GM21619 (cell line): ENCODE measurements at regions not wholly inside any gene's neighbourhood (a gene's known extent, or its start where the extent isn't known, plus 50 kb on each side); places are given as distances from the start of the nearest gene placed in this dataset.

Experiments used
- ATAC-seq: cut with Tn5 transposase; IDR thresholded peaks from one replicate; pipeline ENCODE4 v1.9.1; 2021; ENCODE audit not compliant: unreplicated experiment

GRCh38 chr3:102141928-102142239, 292.6 kb downstream of the NFKBIZ start:
- ATAC-seq = no peak

GRCh38 chr3:102142379-102143060, 292.3 kb upstream of the ZPLD1 start:
- ATAC-seq = no peak

DNA sequence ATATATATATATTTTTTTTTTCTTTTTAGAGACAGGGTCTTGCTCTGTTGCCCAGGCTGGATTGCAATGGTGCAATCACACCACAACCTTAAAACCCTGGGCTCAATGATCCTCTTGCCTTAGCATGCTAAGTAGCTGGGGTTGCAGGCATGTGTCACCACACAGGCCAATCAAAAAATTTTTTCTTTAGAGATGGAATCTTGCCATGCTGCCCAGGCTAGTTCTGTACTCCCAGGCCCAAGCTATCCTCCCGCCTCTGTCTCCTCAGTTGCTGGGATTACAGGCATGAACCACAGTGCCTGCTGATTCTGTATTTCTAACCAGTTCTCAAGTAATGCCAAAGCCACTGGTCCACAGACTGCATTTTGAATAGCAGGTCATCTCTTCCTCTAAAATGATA, 291.3 kb upstream of the ZPLD1 start:
- ATAC-seq = no peak

DNA sequence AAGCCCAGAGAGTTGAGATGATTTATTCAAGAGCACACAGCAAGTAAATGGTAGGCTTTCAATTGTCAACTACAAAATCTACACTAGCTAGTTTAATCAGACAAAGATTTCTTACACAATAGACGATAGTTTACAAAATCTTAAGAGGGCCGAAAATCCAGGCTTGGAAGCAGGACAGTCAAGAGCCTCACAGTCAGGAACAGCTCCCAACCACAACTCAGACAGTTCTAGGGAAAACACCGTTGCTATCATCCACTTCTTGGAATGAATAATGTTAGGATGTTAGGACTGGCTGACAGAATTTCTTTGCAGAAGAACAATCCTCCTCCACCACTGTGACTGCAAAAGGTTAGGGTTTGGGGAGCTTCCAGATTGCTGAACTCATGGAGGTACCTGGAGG, 290.8 kb upstream of the ZPLD1 start:
- ATAC-seq = no peak

DNA sequence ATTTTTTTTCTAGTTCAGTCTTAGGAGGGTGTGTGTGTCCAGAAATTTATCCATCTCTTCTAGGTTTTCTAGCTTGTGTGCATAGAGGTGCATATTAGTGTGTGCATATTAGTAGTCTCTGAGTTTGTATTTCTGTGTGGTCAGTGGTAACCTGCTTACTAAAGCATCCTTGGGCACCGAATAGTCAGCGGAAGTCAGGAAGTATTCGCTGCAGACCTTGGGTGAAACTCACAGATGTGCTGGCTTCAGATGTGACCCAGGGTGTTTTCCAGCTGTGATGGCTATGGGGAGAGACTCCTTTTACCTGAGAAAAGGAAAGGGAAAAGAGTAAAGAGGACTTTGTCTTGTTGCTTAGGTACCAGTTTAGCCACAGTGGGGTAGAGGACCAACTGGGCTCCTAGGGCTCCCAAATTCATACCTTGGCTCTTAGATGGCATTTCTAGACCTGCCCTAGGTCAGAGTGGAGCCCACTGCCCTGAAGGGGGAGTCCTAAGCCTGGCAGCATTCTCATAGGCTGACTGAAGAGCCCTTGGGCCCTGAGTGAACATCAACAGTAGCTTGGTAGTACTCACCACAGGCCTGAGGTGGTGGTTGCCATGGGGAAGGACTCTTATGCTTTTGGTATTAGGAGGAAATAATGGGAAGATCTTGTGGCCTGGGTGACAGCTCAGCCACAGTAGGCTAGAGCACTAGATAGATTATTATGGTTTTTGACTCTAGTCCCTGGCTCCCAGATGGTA, 286.0 kb upstream of the ZPLD1 start:
- no peak for ATAC-seq

DNA sequence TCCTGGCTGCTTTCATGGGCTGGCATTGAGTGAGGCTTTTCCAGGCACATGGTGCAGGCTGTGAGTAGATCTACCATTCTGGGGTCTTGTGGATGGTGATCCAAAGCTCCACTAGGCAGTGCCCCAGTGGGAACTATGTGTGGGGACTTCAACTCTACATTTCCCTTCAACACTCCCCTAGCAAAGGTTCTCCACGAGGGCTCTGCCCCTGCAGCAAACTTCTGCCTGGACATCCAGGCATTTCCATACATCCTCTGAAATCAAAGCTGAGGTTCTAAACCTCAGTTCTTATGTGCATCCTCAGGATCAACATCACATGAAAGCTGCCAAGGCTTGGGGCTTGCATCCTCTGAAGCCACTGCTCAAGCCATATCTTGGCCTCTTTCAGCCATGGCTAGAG, 282.9 kb upstream of the ZPLD1 start:
- no peak for ATAC-seq

GRCh38 chr3:102156426-102156825, 278.4 kb upstream of the ZPLD1 start:
- no peak for ATAC-seq

DNA sequence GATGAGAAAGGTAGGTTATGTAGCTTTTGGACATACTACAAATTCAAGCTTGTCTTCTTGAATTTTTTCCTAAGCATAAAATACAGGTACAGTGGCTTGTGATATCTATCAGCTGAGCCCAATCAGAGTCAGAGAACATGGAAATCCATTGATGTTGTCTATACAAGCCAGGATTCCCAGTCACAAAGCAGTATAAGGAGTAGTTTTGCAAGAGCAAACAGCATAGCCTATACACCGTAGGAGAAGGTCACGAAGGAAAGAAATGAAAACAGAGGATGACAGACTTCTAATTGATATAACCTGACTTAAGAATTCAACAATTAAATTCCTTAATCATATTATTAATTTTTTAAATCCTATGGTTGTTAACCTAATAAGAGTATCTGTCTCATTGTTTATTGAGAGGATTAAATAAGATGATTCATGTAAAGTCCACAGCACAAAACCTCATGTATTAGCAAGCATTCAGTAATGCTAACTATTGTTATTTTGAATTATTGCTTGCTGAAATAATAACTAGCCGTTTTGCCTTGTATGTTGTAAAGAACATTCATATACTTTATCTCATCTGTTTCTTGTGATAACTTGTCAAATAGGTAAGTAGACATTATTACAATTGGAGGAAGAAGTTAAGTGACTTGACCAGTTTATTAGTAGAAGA, 276.6 kb upstream of the ZPLD1 start:
- no peak for ATAC-seq

DNA sequence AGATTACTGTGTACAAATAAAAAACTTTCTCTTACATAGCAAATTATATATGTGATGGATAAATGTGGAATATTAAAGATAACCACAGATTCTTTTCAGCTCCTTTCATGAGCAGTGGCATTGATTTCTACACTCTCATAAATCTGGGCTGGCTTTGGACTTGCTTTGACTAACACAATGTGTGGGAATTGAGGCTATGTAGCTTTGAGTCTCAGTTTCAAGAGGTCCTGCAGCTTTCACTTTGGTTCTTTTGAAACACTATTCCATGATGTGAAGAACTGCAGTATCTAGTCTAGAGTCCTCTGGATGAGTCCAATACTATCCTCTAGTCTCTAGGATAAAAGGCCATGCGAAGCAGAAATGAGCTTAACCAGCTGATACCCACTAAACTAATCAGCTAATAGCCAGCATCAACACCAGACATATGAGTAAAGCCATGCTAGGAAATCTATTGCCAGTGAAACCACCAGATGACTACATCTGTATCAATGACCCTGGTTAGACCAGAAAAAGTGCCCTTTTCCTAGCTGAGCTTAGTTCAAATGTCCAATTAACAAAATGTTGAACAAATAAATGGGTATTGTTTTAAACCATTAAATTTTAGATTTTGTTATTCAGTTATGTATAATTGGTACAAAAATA, 274.9 kb upstream of the ZPLD1 start:
- ATAC-seq = no peak

DNA sequence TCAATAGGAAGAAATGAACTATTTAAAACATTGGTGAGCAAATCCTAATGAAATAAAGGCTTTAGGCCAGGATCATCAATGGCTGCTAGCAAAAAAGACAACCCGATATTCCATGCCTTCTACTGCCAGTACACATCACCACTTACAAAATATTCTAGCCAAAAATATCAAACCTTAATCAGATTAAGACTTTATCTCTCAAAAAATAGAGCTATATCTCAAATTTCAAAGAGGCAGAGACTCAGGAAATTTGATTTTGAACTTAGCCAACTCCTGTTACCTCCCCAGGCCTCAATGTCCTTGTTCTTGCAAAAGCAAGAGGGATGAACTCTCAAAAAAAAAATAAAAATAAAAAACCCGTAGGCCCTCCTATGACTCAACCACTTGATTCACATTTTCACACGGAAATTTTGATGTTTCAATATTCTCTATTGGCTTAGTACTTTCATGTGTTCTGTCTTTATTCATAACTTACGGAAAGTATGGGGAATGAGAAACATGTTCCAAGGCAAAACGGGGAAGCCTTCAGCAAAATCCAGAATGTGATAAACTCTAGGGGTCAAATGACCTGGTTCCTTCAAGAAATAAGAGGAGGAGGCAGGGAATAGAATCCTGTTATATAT, 273.3 kb upstream of the ZPLD1 start:
- no peak for ATAC-seq

DNA sequence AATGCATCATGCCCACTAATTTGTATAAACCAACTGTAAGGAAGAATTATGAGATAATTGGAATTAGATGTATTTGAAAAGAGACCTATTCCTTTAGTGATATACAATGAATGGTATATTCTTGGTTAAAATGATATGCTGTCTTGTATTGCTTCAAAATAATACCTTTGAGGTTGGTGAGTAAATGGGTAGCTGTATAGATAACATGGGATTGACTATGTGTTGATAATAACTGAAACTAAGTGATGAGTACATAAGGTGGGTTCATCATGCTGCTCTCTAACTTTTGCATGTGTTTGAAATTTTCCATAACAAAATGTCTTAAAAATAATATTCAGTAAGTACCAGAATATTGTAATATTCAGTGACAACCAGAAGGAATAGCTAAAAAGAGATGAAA, 272.6 kb upstream of the ZPLD1 start:
- no peak for ATAC-seq

DNA sequence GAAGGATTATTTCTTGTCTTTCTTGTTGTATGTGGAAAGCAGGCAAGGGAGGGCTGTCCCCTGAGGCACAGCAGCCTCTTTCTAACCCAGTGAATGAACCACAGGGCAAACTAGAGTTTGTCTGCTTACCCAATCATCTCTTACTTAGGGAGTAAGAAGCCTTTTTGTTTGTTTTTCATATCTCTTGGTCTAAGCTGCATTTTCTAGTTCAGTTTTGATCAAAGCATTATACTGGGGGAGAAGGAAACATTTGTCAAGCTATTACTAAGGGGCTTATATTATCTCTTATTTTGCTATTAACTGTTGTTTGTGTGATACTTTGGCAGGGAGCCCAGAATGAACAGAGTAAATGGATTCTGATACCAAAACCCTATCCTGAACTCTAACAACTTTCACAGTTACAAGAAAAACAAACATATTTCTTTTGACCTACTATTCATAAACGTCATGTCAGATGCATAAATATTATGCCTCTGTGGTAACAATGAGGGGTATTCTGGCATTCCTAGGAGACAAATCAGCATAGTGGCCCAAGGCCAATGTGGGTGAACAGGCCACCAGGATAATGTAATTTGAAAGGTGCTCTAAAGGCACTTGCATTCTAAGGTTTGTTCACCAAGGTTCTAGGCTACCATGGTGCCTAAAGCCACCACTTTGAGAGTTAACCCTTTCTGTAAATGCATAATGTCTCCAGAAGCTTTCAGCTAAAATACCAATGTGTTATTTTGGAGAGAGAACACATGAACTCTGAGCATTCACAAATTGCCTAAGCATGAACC, 271.6 kb upstream of the ZPLD1 start:
- ATAC-seq = no peak

- no peak for ATAC-seq
Observed at GRCh38 chr3:102163818-102164154, 271.0 kb upstream of the ZPLD1 start.

DNA sequence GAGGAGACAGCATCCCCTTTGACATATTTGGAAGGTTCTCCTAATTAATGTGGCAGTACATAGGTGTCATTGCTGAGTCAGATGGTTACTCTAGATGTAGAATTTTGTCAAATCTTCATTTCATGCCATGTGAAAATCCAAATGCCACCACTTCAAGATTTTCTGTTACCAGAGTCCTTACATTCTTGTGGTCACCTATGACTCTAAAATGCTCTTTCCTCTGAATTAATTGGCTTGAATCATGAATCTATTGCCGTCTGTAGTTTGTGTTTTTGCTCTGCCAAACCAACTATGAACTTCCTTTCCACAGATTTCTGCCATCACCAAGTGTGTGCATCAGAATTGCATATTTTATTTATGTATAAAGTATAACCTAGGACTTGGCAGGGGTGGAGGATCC, 269.4 kb upstream of the ZPLD1 start:
- no peak for ATAC-seq

DNA sequence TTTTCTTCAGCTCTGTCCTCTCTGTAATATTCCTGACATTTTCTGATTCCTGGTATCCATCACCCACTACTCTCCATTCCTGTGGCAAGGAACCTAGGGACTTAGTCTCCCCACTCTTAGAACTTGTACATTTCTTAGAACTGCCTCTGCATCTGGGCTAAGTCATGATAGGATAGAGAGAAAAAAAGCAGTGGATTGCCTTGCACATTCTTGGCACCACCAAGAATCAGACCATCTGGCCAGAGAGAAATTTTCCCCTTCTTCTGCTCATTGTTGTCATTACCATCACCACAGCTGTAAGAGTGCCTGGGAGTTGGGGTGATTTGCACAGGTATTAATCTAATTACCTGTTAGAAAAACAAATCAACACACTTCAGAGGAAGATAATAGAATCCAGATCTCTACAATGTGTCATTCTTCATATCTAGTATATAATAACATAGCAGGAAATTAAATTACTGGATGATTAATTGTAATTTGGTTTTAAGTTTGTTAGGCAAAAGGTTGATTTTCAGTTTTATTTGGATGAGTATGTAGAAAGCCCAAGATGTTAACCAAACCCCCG, 264.8 kb upstream of the ZPLD1 start:
- ATAC-seq = no peak

- ATAC-seq = no peak
Observed at GRCh38 chr3:102170545-102170944, 264.3 kb upstream of the ZPLD1 start.

DNA sequence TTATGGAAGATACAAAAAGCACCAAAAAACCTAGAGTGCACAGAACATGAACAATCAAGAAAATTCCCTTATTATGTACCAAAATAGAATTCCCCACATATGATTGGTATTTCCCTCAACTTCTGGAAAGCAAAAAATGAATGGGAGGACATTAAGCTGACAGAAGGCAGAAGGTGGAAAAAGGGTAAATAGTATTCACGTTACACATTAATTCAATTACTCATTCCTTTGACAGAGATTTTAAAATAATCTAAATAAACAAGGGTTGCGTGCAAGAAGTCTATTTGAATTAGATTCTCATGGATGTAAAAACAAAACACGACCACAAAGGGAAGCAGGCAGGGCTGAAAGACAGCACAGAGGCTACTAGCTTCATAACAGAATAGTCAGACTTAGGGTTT, 260.5 kb upstream of the ZPLD1 start:
- ATAC-seq = no peak

- ATAC-seq = no peak
Observed at GRCh38 chr3:102174832-102175374, 259.9 kb upstream of the ZPLD1 start.

GRCh38 chr3:102176333-102177050, 258.3 kb upstream of the ZPLD1 start:
- no peak for ATAC-seq
